Colonic mucosa (tissue), 4 donors: ENCODE measurements at regions not wholly inside any gene's neighbourhood (a gene's known extent, or its start where the extent isn't known, plus 50 kb on each side); places are given as distances from the start of the nearest gene placed in this dataset.

Experiments
- DNase-seq: peaks from one replicate; pipeline ENCODE4 v3.0.0-alpha.2; 2020
- H3K27ac ChIP-seq: fragments of 200-600 bp; one replicate; pipeline ENCODE4 v1.8.0; 2021
- H3K27me3 ChIP-seq: fragments of 200-600 bp; one replicate; pipeline ENCODE4 v1.8.0; 2021
- H3K36me3 ChIP-seq: fragments of 200-600 bp; one replicate; pipeline ENCODE4 v1.8.0; 2021
- H3K4me1 ChIP-seq: fragments of 200-600 bp; one replicate; pipeline ENCODE4 v1.8.0; 2021; ENCODE audit warnings: mild to moderate bottlenecking
- H3K4me3 ChIP-seq: fragments of 200-600 bp; one replicate; pipeline ENCODE4 v1.8.0; 2021
- H3K9ac ChIP-seq, 2 donors: one replicate each; pipeline ENCODE4 v1.7.0; 2013; ENCODE audit warnings: control low read depth in 2 of 2, low read depth in 2 of 2, low read length in 2 of 2
- H3K9me3 ChIP-seq: fragments of 200-600 bp; one replicate; pipeline ENCODE4 v1.8.0; 2021
- intact Hi-C: fragments of 100-400 bp; cut with DNase I; formaldehyde crosslinking; loops from one replicate; pipeline ENCODE4 v1.14.1; 2022
- TF ChIP-seq, protein P1 (sequence below): fragments of 200-600 bp; IDR thresholded peaks from one replicate; pipeline ENCODE4 v1.8.0; 2022; ENCODE audit warnings: antibody characterized with exemption, mild to moderate bottlenecking
- donor health status: healthy.
- donor health status: DM: no; HTN: no; CAD: no.
- donor health status: DM: no; HTN: no; CAD: no.

DNA sequence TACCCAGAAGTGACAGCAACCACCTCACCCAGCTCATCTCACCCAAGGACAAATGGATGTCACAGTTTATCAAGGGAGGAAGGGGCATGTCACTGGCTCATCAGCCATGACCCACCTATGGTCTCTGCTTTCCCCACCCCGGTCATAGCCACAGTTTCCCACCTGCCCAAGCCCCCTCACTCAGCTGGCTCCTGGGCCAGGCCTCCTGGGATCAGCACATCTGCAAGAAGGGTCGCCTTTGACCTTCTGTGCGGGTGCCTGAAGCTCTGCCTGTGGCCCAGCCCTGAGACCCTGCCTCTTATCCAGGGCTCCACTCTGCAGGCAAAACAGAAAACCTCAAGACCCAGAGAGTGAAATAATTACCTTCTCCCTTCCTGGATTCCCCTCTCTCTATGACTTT lies 236.4 kb downstream of the BUD13 start:
- Histone ChIP-seq H3K4me3 (no peak overlapping the region), H3K9me3 (no peaks in the 10 kb centered on the region), H3K36me3 (no peaks in the 10 kb centered on the region), H3K27ac (no peak overlapping the region), H3K27me3 (peaks cover 4% of the 10 kb centered on the region), H3K4me1 (no peaks in the 10 kb centered on the region), H3K9ac (no peak overlapping the region)
- intact Hi-C loops, result no loop called here
- no peak for DNase-seq
- TF ChIP-seq, protein P1, sequence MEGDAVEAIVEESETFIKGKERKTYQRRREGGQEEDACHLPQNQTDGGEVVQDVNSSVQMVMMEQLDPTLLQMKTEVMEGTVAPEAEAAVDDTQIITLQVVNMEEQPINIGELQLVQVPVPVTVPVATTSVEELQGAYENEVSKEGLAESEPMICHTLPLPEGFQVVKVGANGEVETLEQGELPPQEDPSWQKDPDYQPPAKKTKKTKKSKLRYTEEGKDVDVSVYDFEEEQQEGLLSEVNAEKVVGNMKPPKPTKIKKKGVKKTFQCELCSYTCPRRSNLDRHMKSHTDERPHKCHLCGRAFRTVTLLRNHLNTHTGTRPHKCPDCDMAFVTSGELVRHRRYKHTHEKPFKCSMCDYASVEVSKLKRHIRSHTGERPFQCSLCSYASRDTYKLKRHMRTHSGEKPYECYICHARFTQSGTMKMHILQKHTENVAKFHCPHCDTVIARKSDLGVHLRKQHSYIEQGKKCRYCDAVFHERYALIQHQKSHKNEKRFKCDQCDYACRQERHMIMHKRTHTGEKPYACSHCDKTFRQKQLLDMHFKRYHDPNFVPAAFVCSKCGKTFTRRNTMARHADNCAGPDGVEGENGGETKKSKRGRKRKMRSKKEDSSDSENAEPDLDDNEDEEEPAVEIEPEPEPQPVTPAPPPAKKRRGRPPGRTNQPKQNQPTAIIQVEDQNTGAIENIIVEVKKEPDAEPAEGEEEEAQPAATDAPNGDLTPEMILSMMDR, result no peak

DNA sequence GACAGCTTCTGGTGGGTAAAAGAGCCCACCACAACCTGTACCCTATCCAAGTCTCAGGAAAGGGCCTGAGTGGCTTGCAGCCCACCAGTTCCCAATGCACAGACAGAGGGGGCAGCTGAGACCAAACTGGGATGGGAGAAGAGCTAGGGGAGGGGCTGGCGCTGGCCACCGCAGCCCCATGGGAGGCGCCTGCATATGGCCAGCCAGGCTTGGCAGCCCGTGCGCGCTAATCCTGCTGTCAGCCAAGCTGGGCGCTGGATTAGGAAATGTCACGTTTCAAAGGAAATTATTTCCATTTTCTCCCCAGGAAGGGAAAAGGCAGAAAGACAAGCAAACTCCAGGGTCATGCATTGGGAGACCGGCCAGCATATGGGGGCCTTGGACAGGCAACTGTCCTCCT lies 236.8 kb downstream of the BUD13 start:
- H3K36me3 ChIP-seq, result no peaks in the 10 kb centered on the region
- H3K27me3 ChIP-seq, result peaks cover 4% of the 10 kb centered on the region
- no peak overlapping the region for H3K27ac ChIP-seq
- H3K9ac ChIP-seq, result no peak overlapping the region
- H3K4me3 ChIP-seq, result no peak overlapping the region
- no peak for DNase-seq
- TF ChIP-seq, protein P1, result no peak
- H3K4me1 ChIP-seq, result no peaks in the 10 kb centered on the region
- H3K9me3 ChIP-seq, result no peaks in the 10 kb centered on the region
- intact Hi-C loops, result no loop called here

DNA sequence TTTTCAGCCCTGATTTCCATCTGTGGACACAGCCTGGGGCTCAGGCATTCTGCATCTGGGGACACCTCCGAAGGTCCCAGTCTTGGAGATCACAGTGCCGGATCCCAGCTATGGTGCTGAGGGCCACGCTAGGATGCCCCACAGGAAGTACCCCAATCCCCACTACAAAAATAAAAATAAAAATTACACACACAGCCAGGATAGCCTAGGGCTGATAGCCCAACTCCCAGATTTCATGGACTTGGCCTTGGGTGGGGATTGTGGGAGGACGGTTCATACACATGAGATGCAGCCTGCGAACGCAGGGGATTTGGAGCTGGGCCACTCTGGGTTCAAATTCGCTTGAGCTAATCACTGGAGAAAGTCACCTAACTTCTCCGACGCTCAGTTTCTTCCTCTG lies 237.7 kb downstream of the BUD13 start:
- TF ChIP-seq, protein P1, result no peak
- H3K9ac ChIP-seq, result no peak overlapping the region
- H3K36me3 ChIP-seq, result no peaks in the 10 kb centered on the region
- no peaks in the 10 kb centered on the region for H3K9me3 ChIP-seq
- DNase-seq, result no peak
- H3K27me3 ChIP-seq, result peaks cover 4% of the 10 kb centered on the region
- no peak overlapping the region for H3K27ac ChIP-seq
- H3K4me1 ChIP-seq, result no peaks in the 10 kb centered on the region
- no peak overlapping the region for H3K4me3 ChIP-seq
- intact Hi-C loops, result no loop called here

DNA sequence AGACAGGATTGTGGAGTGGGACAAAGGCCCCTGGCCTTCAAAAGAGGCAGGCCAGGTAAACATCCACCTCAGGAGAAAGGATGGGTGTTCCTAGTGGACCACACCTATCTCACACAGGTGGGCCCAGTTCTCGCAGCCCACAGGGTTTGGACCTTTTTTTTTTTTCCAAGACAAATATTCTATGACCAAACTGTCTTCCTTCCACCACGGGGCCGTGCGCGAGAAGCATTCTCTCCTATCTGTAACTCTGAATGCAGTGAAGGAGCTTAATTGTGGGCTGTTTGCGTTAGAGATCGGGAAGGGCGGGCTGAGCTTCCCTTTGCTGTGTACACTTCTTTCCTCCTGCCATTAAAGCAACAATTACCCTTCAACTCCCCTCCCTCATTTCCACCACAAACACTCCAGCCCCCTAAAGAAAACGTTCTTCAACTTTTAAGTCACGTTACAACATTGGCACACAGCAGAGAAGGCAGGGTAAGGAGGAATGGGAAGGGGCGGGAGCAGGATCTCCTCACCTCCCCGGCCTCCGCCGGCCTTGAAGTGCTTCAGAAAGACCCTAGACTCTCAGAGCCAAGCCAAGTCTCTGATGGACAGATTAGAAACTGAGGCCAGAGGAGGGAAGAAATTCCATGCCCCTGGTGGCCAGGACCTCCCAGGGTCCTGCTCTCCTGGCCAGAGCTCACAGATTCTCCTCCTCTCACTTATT lies 238.4 kb downstream of the BUD13 start:
- intact Hi-C loops, result no loop called here
- Histone ChIP-seq H3K27me3 (peaks cover 4% of the 10 kb centered on the region), H3K27ac (no peak overlapping the region), H3K4me3 (no peak overlapping the region), H3K4me1 (no peaks in the 10 kb centered on the region), H3K36me3 (no peaks in the 10 kb centered on the region), H3K9ac (no peak overlapping the region), H3K9me3 (no peaks in the 10 kb centered on the region)
- TF ChIP-seq, protein P1, result no peak
- no peak for DNase-seq

DNA sequence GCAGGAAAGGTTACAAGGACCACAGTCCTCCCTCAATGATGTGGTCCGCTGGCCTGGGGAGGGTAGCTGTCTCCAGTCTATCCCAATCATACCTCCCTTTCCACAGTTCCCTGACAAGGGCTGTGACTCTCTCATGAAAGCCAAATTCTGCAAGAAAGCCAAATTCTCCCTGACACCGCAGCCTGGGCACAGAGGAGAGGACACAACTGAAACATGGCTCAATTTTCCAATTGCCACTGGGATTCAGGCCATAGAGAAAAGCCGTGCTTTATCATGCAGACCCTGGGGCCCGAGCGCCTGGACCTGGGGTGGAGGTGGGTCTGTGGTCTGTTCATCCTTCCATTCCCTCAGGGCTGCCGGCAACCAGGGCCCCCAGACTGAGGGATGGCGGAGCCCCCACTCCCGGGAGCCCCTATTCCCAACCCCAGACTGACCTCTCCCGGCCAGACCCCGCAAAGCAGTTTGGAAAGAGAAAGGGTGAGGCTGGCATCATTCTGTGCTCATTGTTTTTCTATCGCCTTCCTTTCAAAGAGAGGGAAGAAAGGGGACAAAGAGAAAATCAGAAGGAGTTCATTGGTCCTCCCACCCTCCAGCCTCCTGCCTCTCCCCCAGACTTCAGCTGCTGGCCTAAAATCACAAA lies 239.5 kb downstream of the BUD13 start:
- Histone ChIP-seq H3K27me3 (peaks cover 4% of the 10 kb centered on the region), H3K9ac (no peak overlapping the region), H3K27ac (no peak overlapping the region), H3K9me3 (no peaks in the 10 kb centered on the region), H3K4me1 (no peaks in the 10 kb centered on the region), H3K36me3 (no peaks in the 10 kb centered on the region), H3K4me3 (no peak overlapping the region)
- TF ChIP-seq, protein P1, result no peak
- intact Hi-C loops, result no loop called here
- no peak for DNase-seq
